ENCODE measurements at regions not wholly inside any gene's neighbourhood (a gene's known extent, or its start where the extent isn't known, plus 50 kb on each side); places are given as distances from the start of the nearest gene placed in this dataset.

DNA sequence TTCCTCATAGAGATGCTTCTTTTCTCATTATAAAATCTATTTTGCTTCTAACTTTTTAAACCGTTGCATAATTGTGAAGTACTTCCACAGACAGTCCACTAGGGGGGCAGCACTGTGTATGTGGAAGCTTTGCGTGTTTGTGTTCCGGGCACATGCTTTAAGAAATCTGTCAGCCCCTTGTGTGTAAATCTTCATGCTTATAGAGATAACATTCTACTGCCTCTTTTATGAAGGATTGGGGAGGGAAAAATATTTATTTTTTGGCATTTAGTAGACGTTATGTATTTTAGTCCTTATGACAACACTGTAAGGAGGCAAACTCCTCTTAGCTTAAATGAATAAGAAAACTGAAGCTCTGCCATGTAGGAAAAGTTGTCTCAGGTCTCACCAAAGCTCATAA, 157.3 kb upstream of the PTGFR start:
- Histone ChIP-seq H3K36me3 (ENCODE audit: control insufficient read depth in 1 of 2, insufficient read depth in 2 of 2, low read length in 2 of 2) (no peaks in the 10 kb centered on the region), H3K9ac (ENCODE audit: low read length) (no peak overlapping the region), H3K9me3 (ENCODE audit: control insufficient read depth in 1 of 2, insufficient read depth in 1 of 2, low read depth in 1 of 2, low read length in 2 of 2) (no peaks in the 10 kb centered on the region), H3K27me3 (ENCODE audit: insufficient read depth, low read length) (no peaks in the 10 kb centered on the region), H2AFZ (ENCODE audit: low read depth, low read length, poor library complexity, severe bottlenecking) (peak overlapping the region; percentile 94), H3K4me3 (replicated peaks in 1 of 2; ENCODE audit: low read depth in 1 of 2, low read length in 2 of 2) (no peak overlapping the region), H3K4me2 (ENCODE audit: low read length) (no peak overlapping the region), H4K20me1 (ENCODE audit: insufficient read depth) (no peaks in the 10 kb centered on the region), H3K27ac (ENCODE audit: low read depth, low read length) (no peak overlapping the region), H3K4me1 (ENCODE audit: control insufficient read depth in 1 of 2, insufficient read depth in 2 of 2, low read length in 2 of 2) (peaks cover 0 to 4% of the 10 kb centered on the region in 2 experiments; a peak in 1 of 4 replicates), H3K9me2 (ENCODE audit: insufficient read depth) (no peaks in the 10 kb centered on the region), H3K79me2 (ENCODE audit: insufficient read depth, low read length) (no peaks in the 10 kb centered on the region)
- peak; percentile 37 for DNase-seq (ENCODE audit: low read depth, low spot score)
- intact Hi-C loops (cut with micrococcal nuclease), result loop anchor here (5.0 kb wide), 2 partner anchors 191 to 274 kb away; no protein-coding TSS in a partner anchor
- ChIA-PET RAD21 (ENCODE audit: low non-redundant PET in 1 of 2, low total read pairs in 2 of 2, uncharacterized antibody in 2 of 2, unreplicated experiment in 2 of 2) (no interaction called here), CTCF (interaction anchor here (0.9 to 1.7 kb wide), 10 partner anchors 8 to 250 kb away, joined by 3 to 8 read pairs (median 4); no protein-coding TSS in a partner anchor), POLR2A (no interaction called here)
- TF ChIP-seq YY1 (IDR thresholded peaks at IDR 0.05; ENCODE audit: extremely low read depth, insufficient replicate concordance, low read depth, low read length) (no peak), RAD21 (IDR thresholded peaks at IDR 0.05; ENCODE audit: low read depth) (peak; percentile 42), CEBPB (IDR thresholded peaks at IDR 0.05; ENCODE audit: low read depth) (0 out of 2 replicates have a peak, but pooled peaks have one; percentile 40), EGR1 (IDR thresholded peaks at IDR 0.05; ENCODE audit: low read depth) (no peak)
- TF ChIP-seq, protein P1, sequence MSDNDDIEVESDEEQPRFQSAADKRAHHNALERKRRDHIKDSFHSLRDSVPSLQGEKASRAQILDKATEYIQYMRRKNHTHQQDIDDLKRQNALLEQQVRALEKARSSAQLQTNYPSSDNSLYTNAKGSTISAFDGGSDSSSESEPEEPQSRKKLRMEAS (IDR thresholded peaks at IDR 0.05), result peak; percentile 72
- TF ChIP-seq, protein P2, sequence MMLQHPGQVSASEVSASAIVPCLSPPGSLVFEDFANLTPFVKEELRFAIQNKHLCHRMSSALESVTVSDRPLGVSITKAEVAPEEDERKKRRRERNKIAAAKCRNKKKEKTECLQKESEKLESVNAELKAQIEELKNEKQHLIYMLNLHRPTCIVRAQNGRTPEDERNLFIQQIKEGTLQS (IDR thresholded peaks at IDR 0.05), result no peak
- TF ChIP-seq, protein P3, sequence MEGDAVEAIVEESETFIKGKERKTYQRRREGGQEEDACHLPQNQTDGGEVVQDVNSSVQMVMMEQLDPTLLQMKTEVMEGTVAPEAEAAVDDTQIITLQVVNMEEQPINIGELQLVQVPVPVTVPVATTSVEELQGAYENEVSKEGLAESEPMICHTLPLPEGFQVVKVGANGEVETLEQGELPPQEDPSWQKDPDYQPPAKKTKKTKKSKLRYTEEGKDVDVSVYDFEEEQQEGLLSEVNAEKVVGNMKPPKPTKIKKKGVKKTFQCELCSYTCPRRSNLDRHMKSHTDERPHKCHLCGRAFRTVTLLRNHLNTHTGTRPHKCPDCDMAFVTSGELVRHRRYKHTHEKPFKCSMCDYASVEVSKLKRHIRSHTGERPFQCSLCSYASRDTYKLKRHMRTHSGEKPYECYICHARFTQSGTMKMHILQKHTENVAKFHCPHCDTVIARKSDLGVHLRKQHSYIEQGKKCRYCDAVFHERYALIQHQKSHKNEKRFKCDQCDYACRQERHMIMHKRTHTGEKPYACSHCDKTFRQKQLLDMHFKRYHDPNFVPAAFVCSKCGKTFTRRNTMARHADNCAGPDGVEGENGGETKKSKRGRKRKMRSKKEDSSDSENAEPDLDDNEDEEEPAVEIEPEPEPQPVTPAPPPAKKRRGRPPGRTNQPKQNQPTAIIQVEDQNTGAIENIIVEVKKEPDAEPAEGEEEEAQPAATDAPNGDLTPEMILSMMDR (IDR thresholded peaks at IDR 0.05 in 2 of 3, conservative IDR thresholded peaks at IDR 0.05 in 1 of 3; ENCODE audit: borderline replicate concordance in 1 of 3, insufficient read depth in 1 of 3, low read depth in 2 of 3, low read length in 2 of 3), result peak; percentile 36 to 90 (median 87); a peak in 5 of 6 replicates
- no TSS peak for BruUV-seq (replicated peaks)
- peak; percentile 86 for ATAC-seq

Data from HCT116 (cell line).